Body of pancreas (tissue), 4 donors: ENCODE measurements at regions not wholly inside any gene's neighbourhood (a gene's known extent, or its start where the extent isn't known, plus 50 kb on each side); places are given as distances from the start of the nearest gene placed in this dataset.

Experiments
- CTCF ChIP-seq, 7 experiments: fragments of 450-650 bp in 4 of 7; fragments of 200-600 bp in 3 of 7; sonication (generic) in 3 of 7; IDR thresholded peaks; one replicate each; pipeline ENCODE4 v1.5.1; 2016 to 2019; ENCODE audit warnings: antibody characterized with exemption in 7 of 7
- POLR2A ChIP-seq, 3 donors: fragments of 450-650 bp; IDR thresholded peaks; one replicate each; pipeline ENCODE4 v1.6.1; 2016; ENCODE audit warnings: antibody characterized with exemption in 3 of 3, mild to moderate bottlenecking in 2 of 3

- TF ChIP-seq CTCF (IDR thresholded peaks at IDR 0.05), result no peak
- no peak for TF ChIP-seq POLR2A (IDR thresholded peaks at IDR 0.05)
Measured at GRCh38 chr14:26209699-26210098, 388.1 kb downstream of the NOVA1 start.
